Inferior parietal cortex (tissue), 1 donor: ENCODE measurements at regions not wholly inside any gene's neighbourhood (a gene's known extent, or its start where the extent isn't known, plus 50 kb on each side); places are given as distances from the start of the nearest gene placed in this dataset.

Experiments
- DNase-seq: peaks from one replicate; pipeline ENCODE4 v3.0.0-alpha.2; 2016; ENCODE audit errors: extremely low spot score

DNA sequence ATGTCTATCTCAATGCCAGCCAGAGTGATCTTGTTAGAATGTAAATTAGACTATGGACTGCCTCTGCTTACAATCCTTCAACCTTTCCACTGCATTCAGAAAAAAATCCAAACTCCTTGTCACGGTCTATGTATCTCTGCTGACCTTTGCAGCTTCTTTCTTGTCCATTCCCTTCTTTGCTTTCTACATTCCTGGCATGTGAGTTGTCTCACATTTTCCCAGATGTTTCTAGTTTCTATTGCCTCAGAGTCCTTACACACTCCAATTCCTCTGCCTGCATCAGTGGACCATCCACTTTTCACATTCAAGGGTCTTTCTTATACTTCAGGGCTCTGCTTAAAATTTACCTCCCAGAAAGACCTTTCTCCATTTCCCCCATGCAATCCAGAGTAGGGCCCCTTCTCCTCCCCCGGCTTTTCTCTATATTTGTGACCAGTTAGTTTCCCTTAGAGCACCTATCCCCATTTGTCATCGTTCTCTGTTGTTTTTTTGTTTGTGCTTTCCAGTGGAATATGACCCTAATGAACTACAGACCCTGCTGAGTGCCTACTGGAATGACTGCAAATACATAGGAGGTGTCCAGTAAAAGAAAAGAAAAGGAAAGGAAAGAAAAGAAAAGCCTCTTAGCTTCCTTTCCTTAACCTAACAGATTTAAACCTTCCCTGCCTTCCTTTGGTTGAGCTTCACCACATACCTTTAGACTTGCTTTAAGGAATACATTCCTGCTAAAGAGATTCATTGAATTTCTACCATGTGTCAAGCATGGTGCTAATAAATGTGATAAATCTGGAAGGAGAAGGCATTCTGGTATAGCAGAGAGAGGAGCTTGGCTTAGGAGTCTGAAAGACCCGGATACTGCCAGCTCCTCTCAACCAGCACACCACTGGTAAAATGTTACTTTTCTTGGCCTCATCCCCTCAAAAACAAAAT is 102.0 kb downstream of the DIRAS3 start:
- no peak for DNase-seq

DNA sequence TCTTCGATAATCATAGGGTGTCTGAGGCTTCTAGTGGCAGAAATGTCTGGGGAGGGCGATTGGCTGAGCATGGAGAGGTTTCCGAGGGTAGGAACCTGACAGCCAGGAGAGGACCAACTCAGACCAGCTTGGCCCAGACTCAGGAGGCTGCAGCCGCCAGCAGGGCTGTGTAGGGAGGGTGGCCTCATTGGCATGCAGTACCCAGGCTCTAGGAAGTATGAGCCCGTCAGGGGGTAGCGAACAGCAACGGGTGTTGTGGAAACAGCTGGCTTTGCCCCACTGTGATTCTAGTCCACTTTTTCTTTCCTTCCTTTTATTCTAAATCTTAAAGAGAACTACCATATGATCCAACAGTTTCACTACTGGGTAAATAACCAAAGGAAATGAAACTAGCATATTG is 103.3 kb downstream of the DIRAS3 start:
- DNase-seq: no peak

DNA sequence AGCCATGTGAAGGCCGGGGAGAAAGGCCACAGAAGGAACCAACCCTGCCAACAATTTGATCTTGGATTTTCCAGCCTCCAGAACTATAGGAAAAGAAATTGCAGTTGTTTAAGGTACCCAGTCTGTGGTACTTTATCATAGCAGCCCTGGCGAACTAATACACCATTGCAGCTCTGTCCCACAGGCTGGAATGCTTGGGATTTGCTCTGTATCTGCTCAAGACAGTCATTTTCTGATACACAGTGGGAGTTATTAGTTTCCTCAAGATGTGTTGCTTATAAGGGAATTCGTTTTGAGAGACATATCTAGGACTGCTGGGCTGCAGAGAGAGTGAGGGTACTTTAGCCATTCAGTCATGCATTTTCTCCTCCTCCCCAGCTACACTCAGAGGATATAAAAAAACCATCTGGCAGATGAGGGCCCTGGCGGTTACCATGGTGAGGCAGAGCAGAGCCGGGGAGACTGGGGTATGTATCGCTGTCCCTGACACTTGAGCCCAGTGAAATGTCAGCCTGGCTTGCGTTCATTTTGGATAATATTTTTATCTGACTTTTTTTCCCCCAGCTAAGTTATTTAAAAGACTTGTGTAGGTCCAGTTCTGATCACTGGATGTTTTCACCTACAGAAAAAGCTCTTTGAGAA is 104.6 kb downstream of the DIRAS3 start:
- DNase-seq: no peak

DNA sequence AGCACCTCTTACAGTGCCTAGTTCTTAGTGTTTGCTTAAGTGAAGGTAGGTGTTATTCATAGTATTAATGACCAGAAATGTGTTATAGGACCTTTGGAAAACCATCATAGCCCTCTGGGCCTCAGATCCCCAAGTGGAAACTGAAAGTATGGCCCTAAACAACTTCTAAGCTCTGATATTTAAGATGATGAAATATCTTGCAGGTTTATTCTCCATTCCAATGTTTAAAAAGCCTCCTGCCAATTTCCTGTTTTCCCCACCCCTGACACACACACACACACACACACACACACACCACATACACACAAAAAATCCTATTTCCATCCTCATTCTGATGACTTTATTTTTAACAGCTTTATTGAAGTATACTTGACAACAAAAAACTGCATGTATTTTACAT is 108.2 kb downstream of the DIRAS3 start:
- DNase-seq: no peak

- DNase-seq: no peak
These were observed 108.5 kb upstream of the GNG12 start for GRCh38 chr1:67941746-67942145.

DNA sequence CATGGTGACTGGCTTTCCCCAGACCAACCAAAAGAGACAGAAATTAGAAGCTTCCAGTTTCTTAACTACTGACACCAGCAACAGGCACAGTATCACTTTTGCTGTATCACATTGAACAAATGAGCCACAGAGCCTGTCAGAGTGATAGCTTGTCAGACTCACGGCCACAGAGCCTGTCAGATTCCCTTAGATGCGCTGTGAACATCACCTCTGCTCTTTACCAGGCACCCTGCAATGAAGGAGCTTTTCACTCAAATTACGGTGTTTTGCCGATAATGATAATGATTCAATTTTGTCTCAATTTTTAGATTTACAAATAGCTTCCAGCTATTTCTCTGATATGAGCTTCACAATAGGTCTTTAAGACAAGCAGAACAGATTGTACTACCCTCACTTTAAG is 107.9 kb upstream of the GNG12 start:
- DNase-seq: no peak

DNA sequence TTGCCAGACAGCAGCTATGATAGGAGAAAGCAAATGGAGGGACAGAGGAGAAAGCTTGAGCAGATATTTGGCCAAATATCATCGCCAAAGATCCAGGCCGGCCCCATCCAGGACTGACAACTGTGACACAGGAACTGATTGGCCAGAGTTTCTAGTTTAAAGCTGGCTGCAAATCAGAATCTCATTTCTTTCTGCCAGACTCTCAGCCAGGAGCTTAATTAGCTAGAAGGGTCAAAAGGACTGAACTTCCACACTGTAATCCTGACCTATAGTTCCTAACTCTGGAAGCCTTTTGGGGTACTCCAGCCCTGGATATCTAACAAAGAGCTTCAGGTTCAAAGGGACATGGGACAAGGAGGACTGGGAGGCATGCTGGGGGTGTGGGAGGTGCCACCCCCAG is 106.7 kb upstream of the GNG12 start:
- DNase-seq: no peak

- DNase-seq: no peak
These were observed 106.0 kb upstream of the GNG12 start for GRCh38 chr1:67939186-67939743.

- no peak for DNase-seq
These were observed 104.4 kb upstream of the GNG12 start for GRCh38 chr1:67937651-67938050.

- no peak for DNase-seq
These were observed 103.7 kb upstream of the GNG12 start for GRCh38 chr1:67937010-67937409.

DNA sequence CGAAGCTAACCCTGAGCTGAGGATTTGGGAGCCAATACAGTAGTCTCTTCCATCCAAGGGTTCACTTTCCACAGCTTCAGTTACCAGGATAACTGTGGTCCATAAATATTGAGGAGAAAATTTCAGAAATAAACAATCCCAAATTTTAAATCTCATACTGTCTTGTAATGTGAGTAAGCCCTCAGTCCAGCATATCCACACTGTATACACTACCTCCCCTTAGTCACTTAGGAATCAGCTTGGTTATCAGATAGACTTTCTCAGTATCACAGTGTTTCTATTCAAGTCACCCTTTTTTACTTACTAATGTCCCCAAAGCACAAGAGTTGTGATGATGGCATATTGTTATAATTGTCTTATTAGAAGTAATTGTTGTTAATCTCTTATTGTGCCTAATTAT is 102.3 kb upstream of the GNG12 start:
- DNase-seq: no peak

GRCh38 chr1:67931198-67931597 is 97.9 kb upstream of the GNG12 start:
- no peak for DNase-seq

DNA sequence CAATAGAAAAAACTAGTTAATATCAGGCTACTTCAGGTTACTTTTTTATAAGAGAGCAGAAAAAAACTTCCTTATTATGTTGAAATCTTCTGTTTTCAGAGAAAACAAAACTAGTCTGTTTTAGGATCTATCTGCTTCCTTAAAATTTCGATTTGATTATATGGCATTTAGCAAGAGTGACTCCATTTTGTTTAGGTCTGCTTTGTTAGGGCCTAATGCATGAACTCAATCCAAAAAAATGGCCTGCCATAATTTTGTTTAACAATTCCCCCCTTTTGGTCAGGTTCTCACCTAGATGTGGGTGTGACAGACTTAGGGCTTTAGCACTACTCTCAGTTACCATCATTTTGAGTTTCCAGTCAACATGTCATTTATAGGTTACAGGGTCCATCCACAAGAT is 89.8 kb upstream of the GNG12 start:
- no peak for DNase-seq

DNA sequence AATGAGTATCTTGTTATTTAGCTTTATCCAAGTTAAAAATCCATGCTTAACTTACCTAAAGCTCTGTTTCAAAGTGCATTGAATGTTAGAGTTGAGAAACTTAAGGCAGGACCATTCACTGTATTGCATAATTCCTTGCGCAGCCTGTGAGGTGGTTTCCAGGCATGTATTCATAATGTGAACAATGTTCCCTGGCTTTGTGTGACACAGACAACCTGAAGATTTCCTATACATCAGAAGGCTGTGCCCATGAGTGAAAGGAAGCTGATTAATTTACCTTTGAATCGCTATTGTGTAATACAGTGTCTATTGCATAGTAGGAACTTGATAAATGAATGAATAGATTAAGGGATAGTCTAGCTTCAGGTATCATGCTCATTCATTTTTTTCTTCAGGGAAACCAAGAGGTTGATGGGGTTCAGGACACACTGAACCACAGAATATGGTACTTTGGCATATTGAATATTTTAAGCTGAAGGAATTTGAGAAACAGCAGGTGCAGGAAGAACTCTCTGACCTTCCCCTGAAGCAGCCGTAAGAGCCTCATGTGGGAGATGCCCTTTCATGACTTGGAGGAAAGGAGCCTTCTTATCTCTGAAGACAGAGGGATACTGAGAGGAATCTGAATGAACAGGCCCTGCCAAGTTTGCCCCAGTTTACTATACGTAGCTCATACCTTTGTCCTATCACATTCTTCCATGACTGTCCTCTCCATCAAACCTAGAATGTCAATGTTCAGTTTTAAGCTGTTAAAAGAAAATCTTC is 88.6 kb upstream of the GNG12 start:
- DNase-seq: no peak

- no peak for DNase-seq
These were observed 86.2 kb upstream of the GNG12 start for GRCh38 chr1:67919274-67920072.

DNA sequence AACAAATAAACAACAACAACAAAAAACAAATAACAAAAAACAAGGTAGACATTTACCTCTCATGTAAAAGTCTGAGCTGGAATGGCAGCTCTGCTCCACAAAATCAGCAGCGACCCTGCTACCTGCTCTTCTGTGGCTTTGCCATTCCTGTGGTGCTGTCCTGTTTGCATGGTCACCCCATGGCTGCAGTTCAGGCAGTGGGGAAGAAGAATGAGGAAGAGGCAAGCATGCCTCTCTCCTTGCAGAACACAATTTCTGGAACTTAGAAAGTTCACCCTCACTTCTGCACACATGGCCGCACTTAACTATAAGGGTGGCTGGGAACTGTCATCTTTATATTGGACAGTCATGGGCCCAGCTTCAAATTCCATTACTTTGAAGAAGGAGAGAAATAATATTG is 84.8 kb upstream of the GNG12 start:
- no peak for DNase-seq

DNA sequence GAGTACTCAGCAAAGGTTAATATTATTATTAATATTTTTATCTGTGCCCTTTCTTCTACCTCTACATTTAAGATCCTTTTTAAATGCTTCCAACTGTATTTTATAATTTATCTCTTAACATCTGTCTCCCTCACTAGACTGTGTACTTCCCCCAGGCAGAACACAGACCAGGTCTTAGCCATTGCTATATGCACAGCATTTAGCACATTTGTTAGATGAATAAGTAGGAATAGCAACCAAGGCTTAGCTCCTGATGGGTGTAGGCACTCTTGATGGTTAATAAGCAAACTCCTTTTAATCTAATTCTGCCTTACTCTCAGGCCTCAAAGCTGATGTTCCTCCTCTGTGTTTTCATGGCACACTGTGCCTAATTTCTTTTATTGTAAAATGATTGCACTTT is 83.7 kb upstream of the GNG12 start:
- DNase-seq: no peak

DNA sequence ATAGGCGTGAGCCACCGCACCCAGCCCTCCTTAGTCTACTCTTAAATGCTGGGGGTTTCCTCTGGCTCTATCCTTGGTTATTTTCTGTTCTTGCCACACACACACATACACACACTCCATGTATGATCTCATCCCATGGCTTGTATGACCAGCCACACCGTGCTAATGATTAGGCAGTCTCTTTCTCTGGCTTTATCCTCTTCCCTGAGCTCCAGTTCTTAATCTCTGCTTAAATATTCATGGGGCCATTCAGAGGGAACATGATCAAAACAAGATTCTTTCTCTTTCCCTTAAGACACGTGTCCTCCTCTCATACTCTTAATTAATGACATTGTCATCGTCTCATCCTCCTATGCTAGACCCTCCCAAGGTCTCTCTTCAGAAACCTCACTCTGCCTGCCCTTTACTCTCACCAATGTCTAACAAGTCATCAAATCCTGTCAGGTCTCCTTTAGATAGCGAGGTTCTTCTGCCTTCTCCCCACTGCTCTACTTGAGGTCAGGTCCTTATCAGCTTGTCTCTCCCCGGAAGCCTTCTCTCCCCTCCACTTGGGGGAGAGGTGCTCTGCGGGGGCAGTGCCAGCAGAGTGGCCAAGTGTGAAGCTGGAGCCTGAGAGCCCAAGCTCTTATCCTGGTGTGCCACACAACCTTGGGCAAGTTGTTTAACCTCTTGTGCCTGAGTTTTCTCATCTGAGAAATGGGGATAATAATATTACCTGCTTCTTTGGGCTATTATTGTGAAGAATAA is 83.0 kb upstream of the GNG12 start:
- no peak for DNase-seq

GRCh38 chr1:67909776-67910175 is 76.5 kb upstream of the GNG12 start:
- DNase-seq: no peak

- DNase-seq: no peak
These were observed 75.1 kb upstream of the GNG12 start for GRCh38 chr1:67908250-67908936.
